ENCODE measurements at regions not wholly inside any gene's neighbourhood (a gene's known extent, or its start where the extent isn't known, plus 50 kb on each side); places are given as distances from the start of the nearest gene placed in this dataset.
"Not testable (repeated sequence)": the region's sequence is repeated elsewhere in the genome, so short reads cannot be mapped to it uniquely, and the experiment has no call there.

- DNase-seq = no peak
Measured at GRCh38 chrX:116862340-116862739, 399.6 kb upstream of the CT83 start.

- DNase-seq = no peak
Measured at GRCh38 chrX:116841290-116841689, 378.5 kb upstream of the CT83 start.

- no peak for DNase-seq
Measured at GRCh38 chrX:116827063-116827462, 364.3 kb upstream of the CT83 start.

GRCh38 chrX:116824785-116825184, 362.0 kb upstream of the CT83 start:
- DNase-seq = no peak

GRCh38 chrX:116823677-116824076, 360.9 kb upstream of the CT83 start:
- DNase-seq = no peak

GRCh38 chrX:116806288-116806802, 343.6 kb upstream of the CT83 start:
- DNase-seq = no peak

GRCh38 chrX:116801943-116802342, 339.2 kb upstream of the CT83 start:
- no peak for DNase-seq

- DNase-seq = no peak
Measured at GRCh38 chrX:116781926-116782325, 319.1 kb upstream of the CT83 start.

- DNase-seq = no peak
Measured at GRCh38 chrX:116757491-116757890, 294.7 kb upstream of the CT83 start.

- no peak for DNase-seq
Measured at GRCh38 chrX:116756958-116757357, 294.2 kb upstream of the CT83 start.

- no peak for DNase-seq
Measured at GRCh38 chrX:116749943-116750342, 287.2 kb upstream of the CT83 start.

GRCh38 chrX:116732214-116732613, 269.4 kb upstream of the CT83 start:
- no peak for DNase-seq

GRCh38 chrX:116726806-116727205, 264.0 kb upstream of the CT83 start:
- DNase-seq = no peak

- DNase-seq = peak; percentile 55 to 60
Measured at GRCh38 chrX:116694046-116694445, 231.3 kb upstream of the CT83 start.

- DNase-seq = not testable (repeated sequence)
Measured at GRCh38 chrX:116679544-116679943, 216.8 kb upstream of the CT83 start.

- no peak for DNase-seq
Measured at GRCh38 chrX:116667346-116668134, 204.8 kb upstream of the CT83 start.

- DNase-seq = no peak
Measured at GRCh38 chrX:116657071-116657470, 194.3 kb upstream of the CT83 start.

- no peak for DNase-seq
Measured at GRCh38 chrX:116628464-116628863, 165.7 kb upstream of the CT83 start.

- DNase-seq = no peak
Measured at GRCh38 chrX:116618546-116618945, 155.8 kb upstream of the CT83 start.

- no peak for DNase-seq
Measured at GRCh38 chrX:116607776-116608175, 145.0 kb upstream of the CT83 start.

GRCh38 chrX:116605576-116605975, 142.8 kb upstream of the CT83 start:
- DNase-seq = no peak

GRCh38 chrX:116596010-116596409, 133.2 kb upstream of the CT83 start:
- DNase-seq = no peak
